Stimulated activated CD4-positive, alpha-beta T cell treated with anti-CD3 and anti-CD28 coated beads, Interleukin-15, amount 100 ng/mL, for 48 hours (primary cell): ENCODE measurements at regions not wholly inside any gene's neighbourhood (a gene's known extent, or its start where the extent isn't known, plus 50 kb on each side); places are given as distances from the start of the nearest gene placed in this dataset.
"Not testable (repeated sequence)": the region's sequence is repeated elsewhere in the genome, so short reads cannot be mapped to it uniquely, and the experiment has no call there.

Experiments
- DNase-seq, 2 donors: peaks; one replicate each; pipeline ENCODE4 v3.0.0-alpha.2; 2020; ENCODE audit warnings: low read depth in 2 of 2

DNA sequence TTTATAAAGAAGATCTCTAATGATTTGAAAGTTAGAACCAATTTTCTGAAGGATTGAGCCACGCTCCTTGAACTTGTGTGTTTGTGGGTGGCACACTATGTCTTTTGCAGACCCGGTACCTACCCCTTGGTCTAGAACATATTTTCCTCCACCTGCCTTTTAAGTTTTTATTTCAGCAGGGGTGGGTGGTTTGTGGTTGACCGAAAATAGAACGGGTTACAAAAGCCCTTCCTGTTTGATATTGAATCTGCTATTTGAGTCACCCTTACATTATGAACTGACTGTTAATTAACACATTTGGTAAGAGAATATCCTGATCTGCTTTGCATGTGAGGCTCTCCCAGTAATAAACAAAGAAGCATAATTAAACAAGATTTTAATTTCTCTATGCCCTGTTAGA, 697.5 kb downstream of the GOLGA6L6 start:
- DNase-seq: not testable (repeated sequence)
